ENCODE measurements at regions not wholly inside any gene's neighbourhood (a gene's known extent, or its start where the extent isn't known, plus 50 kb on each side); places are given as distances from the start of the nearest gene placed in this dataset.

DNA sequence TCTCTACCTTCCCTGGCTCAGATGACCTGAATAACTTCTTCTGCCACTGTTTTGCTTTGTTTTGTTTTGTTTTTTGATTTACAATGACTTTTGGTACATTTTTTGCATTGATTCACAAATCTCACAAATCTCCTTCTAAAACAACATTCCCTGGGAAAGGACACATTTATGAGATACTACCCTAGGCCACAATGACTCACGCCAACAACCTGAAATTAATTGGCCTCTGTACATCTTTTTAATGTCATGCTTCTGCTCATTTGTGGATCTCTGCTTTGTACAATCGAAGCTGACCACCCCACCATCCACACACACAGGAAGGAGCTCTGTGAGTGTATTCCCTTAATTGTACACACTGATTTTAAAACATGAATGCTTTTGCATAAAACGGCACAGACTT, 156.7 kb upstream of the PFKP start:
- TF ChIP-seq, protein P1, sequence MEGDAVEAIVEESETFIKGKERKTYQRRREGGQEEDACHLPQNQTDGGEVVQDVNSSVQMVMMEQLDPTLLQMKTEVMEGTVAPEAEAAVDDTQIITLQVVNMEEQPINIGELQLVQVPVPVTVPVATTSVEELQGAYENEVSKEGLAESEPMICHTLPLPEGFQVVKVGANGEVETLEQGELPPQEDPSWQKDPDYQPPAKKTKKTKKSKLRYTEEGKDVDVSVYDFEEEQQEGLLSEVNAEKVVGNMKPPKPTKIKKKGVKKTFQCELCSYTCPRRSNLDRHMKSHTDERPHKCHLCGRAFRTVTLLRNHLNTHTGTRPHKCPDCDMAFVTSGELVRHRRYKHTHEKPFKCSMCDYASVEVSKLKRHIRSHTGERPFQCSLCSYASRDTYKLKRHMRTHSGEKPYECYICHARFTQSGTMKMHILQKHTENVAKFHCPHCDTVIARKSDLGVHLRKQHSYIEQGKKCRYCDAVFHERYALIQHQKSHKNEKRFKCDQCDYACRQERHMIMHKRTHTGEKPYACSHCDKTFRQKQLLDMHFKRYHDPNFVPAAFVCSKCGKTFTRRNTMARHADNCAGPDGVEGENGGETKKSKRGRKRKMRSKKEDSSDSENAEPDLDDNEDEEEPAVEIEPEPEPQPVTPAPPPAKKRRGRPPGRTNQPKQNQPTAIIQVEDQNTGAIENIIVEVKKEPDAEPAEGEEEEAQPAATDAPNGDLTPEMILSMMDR (conservative IDR thresholded peaks at IDR 0.05; ENCODE audit: low read depth, low read length): no peak
- no peak for TF ChIP-seq CEBPB (IDR thresholded peaks at IDR 0.05; ENCODE audit: low read depth, low read length)
- TF ChIP-seq FOS (IDR thresholded peaks at IDR 0.05; ENCODE audit: low read depth, low read length): no peak
- TF ChIP-seq POLR2A (IDR thresholded peaks at IDR 0.05; ENCODE audit: low read depth, low read length): no peak
- no peak for TF ChIP-seq RAD21 (IDR thresholded peaks at IDR 0.05; ENCODE audit: low read length)
- TF ChIP-seq, protein P2, sequence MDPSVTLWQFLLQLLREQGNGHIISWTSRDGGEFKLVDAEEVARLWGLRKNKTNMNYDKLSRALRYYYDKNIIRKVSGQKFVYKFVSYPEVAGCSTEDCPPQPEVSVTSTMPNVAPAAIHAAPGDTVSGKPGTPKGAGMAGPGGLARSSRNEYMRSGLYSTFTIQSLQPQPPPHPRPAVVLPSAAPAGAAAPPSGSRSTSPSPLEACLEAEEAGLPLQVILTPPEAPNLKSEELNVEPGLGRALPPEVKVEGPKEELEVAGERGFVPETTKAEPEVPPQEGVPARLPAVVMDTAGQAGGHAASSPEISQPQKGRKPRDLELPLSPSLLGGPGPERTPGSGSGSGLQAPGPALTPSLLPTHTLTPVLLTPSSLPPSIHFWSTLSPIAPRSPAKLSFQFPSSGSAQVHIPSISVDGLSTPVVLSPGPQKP (IDR thresholded peaks at IDR 0.05; ENCODE audit: borderline replicate concordance, low read depth, low read length): no peak
- TF ChIP-seq, protein P3, sequence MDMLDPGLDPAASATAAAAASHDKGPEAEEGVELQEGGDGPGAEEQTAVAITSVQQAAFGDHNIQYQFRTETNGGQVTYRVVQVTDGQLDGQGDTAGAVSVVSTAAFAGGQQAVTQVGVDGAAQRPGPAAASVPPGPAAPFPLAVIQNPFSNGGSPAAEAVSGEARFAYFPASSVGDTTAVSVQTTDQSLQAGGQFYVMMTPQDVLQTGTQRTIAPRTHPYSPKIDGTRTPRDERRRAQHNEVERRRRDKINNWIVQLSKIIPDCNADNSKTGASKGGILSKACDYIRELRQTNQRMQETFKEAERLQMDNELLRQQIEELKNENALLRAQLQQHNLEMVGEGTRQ (IDR thresholded peaks at IDR 0.05; ENCODE audit: low read depth, low read length): no peak
- no peak for TF ChIP-seq RCOR1 (IDR thresholded peaks at IDR 0.05; ENCODE audit: insufficient replicate concordance, low read length)
- TF ChIP-seq RFX5 (IDR thresholded peaks at IDR 0.05; ENCODE audit: low read depth, low read length): no peak
- no peak for TF ChIP-seq MXI1 (IDR thresholded peaks at IDR 0.05; ENCODE audit: borderline replicate concordance, low read depth, low read length)
- TF ChIP-seq CHD1 (IDR thresholded peaks at IDR 0.05; ENCODE audit: low read depth, low read length): no peak
